Neural crest cell (in vitro differentiated cells): ENCODE measurements at regions not wholly inside any gene's neighbourhood (a gene's known extent, or its start where the extent isn't known, plus 50 kb on each side); places are given as distances from the start of the nearest gene placed in this dataset.

Experiments
- DNase-seq: peaks from one replicate; pipeline ENCODE4 v3.0.0; 2021; ENCODE audit warnings: low read depth, mixed read lengths, low spot score
- H3K27ac Mint-ChIP-seq: one replicate; pipeline ENCODE4 v1.8.0; 2021; ENCODE audit warnings: mild to moderate bottlenecking, mixed read lengths; ENCODE audit not compliant: unreplicated experiment
- H3K27me3 Mint-ChIP-seq: 2 replicates; pipeline ENCODE4 v1.8.0; 2021; ENCODE audit warnings: low read depth, mild to moderate bottlenecking, mixed read lengths
- H3K36me3 Mint-ChIP-seq: 2 replicates; pipeline ENCODE4 v1.8.0; 2021; ENCODE audit warnings: low read depth, mild to moderate bottlenecking, mixed read lengths
- H3K4me1 Mint-ChIP-seq: 2 replicates; pipeline ENCODE4 v1.8.0; 2021; ENCODE audit warnings: mixed read lengths
- H3K4me3 Mint-ChIP-seq: one replicate; pipeline ENCODE4 v1.8.0; 2021; ENCODE audit warnings: mild to moderate bottlenecking, mixed read lengths
- H3K9me3 Mint-ChIP-seq: 2 replicates; pipeline ENCODE4 v1.8.0; 2021; ENCODE audit warnings: mixed read lengths
- TF ChIP-seq, protein P1 (sequence below): fragments of 200-600 bp; sonication (generic); conservative IDR thresholded peaks from 2 replicates; pipeline ENCODE4 v1.5.0; 2021; ENCODE audit warnings: antibody characterized with exemption, mild to moderate bottlenecking

DNA sequence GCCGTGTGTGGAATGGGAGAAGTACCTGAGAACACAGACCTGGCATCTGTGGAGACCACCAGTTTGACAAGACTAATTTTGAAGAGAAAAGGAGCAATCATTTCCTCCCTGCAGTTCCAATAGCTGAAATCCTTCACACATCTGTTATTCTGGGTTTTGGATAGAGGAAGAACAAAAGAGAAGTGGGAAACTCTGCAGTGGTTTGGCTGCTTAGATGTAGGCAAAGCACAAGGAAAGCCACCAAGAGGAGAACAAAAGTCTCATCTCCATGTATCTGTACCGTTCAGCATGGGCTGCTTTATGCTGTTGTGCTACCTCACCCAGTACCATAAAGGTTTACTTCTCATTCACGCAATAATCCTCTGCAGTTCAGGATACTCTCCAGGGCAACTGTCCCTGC, 153.1 kb upstream of the COL8A1 start:
- no peak for DNase-seq
- Mint-ChIP-seq H3K27ac (no peak overlapping the region), H3K4me1 (no peaks in the 10 kb centered on the region), H3K4me3 (no peak overlapping the region), H3K27me3 (no peaks in the 10 kb centered on the region), H3K9me3 (peaks cover 7% of the 10 kb centered on the region), H3K36me3 (peaks cover 7% of the 10 kb centered on the region)
- TF ChIP-seq, protein P1, sequence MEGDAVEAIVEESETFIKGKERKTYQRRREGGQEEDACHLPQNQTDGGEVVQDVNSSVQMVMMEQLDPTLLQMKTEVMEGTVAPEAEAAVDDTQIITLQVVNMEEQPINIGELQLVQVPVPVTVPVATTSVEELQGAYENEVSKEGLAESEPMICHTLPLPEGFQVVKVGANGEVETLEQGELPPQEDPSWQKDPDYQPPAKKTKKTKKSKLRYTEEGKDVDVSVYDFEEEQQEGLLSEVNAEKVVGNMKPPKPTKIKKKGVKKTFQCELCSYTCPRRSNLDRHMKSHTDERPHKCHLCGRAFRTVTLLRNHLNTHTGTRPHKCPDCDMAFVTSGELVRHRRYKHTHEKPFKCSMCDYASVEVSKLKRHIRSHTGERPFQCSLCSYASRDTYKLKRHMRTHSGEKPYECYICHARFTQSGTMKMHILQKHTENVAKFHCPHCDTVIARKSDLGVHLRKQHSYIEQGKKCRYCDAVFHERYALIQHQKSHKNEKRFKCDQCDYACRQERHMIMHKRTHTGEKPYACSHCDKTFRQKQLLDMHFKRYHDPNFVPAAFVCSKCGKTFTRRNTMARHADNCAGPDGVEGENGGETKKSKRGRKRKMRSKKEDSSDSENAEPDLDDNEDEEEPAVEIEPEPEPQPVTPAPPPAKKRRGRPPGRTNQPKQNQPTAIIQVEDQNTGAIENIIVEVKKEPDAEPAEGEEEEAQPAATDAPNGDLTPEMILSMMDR, result no peak

DNA sequence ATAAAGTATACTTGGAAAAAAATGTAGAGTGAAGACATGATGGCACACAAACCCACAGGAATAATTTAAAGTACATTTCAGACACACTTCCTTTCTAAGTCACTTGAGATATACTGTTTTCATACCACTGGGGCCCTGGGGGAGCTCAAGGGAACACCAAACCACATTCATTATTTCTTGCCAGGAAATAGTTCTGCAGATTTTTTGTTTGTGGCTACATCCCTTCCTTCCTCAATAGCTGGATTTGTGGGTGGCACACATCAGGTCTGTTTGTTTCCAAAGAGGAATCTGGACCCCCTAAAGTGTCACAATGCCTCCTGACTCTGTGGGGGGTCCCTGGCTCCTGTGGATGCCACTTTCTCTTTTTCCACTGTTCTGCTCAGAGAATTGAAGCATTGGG, 153.5 kb upstream of the COL8A1 start:
- H3K27me3 Mint-ChIP-seq, result no peaks in the 10 kb centered on the region
- TF ChIP-seq, protein P1, result no peak
- no peak overlapping the region for H3K27ac Mint-ChIP-seq
- peaks cover 6% of the 10 kb centered on the region for H3K9me3 Mint-ChIP-seq
- H3K36me3 Mint-ChIP-seq, result peaks cover 7% of the 10 kb centered on the region
- no peaks in the 10 kb centered on the region for H3K4me1 Mint-ChIP-seq
- DNase-seq, result no peak
- H3K4me3 Mint-ChIP-seq, result no peak overlapping the region

GRCh38 chr3:99483841-99484240, 154.6 kb upstream of the COL8A1 start:
- TF ChIP-seq, protein P1, result no peak
- DNase-seq, result no peak
- H3K4me3 Mint-ChIP-seq, result no peak overlapping the region
- H3K36me3 Mint-ChIP-seq, result peaks cover 7% of the 10 kb centered on the region
- no peaks in the 10 kb centered on the region for H3K27me3 Mint-ChIP-seq
- no peak overlapping the region for H3K27ac Mint-ChIP-seq
- peaks cover 5% of the 10 kb centered on the region for H3K9me3 Mint-ChIP-seq
- no peaks in the 10 kb centered on the region for H3K4me1 Mint-ChIP-seq

DNA sequence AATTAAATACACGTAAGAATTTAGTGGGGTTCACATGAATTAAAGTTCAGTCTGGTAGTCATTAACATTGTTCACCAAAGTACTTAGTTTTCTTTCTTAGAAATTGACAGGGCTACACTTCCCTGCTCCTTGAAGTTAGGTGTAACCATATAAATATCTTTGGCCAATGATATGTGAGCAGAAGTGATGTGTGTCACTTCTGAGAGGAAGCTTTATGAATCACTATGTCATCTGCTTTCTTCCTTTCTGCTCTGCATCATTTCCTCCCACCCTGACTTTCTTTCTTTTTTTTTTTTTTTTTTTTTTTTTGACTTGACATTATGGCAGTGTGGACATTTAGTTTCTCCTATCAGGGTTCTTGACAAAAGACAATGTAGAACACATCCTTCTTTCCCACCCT, 156.2 kb upstream of the COL8A1 start:
- no peak for DNase-seq
- no peaks in the 10 kb centered on the region for H3K4me1 Mint-ChIP-seq
- H3K4me3 Mint-ChIP-seq, result no peak overlapping the region
- H3K9me3 Mint-ChIP-seq, result peaks cover 8% of the 10 kb centered on the region
- TF ChIP-seq, protein P1, result no peak
- H3K27me3 Mint-ChIP-seq, result no peaks in the 10 kb centered on the region
- H3K36me3 Mint-ChIP-seq, result peaks cover 2% of the 10 kb centered on the region
- H3K27ac Mint-ChIP-seq, result no peak overlapping the region

DNA sequence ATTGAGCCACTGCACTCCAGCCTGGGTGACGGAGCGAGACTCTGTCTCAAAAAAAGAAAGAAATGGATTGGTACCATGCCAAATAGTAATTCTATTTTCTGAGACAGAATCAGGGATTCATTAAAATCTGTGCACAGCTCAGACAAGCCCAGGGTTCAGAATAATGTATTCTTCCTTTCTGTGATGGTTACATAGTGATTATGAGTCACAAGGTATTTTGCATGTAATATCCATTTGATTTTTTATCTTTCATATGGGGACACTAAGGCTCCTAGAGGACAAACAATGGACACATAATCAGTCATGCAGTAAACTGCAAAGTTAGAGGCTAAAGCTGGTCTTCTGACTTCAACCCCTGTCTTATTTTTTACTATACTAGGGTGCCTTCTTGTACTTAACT, 156.8 kb upstream of the COL8A1 start:
- Mint-ChIP-seq H3K4me1 (no peaks in the 10 kb centered on the region), H3K9me3 (peaks cover 8% of the 10 kb centered on the region), H3K27me3 (no peaks in the 10 kb centered on the region), H3K27ac (no peak overlapping the region), H3K4me3 (no peak overlapping the region), H3K36me3 (peaks cover 2% of the 10 kb centered on the region)
- TF ChIP-seq, protein P1, result no peak
- DNase-seq, result no peak

DNA sequence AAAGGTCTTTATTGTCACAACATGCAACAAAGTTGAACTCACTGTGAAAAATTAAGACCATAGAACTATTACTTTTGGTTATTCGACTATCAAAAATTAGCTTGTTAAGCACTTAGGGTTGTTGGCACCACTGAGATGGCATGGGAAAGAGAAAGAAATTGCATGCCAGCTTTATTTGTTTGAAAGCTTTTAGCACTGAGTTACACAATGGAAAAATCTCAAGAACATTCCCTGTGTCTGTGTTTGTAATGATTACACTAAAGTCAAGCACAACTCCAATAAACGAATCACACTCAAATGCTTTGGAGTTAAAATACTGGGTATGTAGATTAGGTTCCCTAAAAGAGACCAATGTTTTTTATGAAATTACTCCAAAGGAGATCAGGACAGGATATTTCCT, 158.6 kb upstream of the COL8A1 start:
- DNase-seq, result no peak
- no peaks in the 10 kb centered on the region for H3K27me3 Mint-ChIP-seq
- no peaks in the 10 kb centered on the region for H3K36me3 Mint-ChIP-seq
- peaks cover 5% of the 10 kb centered on the region for H3K9me3 Mint-ChIP-seq
- H3K27ac Mint-ChIP-seq, result no peak overlapping the region
- H3K4me3 Mint-ChIP-seq, result no peak overlapping the region
- H3K4me1 Mint-ChIP-seq, result no peaks in the 10 kb centered on the region
- TF ChIP-seq, protein P1, result no peak
